ENCODE measurements at regions not wholly inside any gene's neighbourhood (a gene's known extent, or its start where the extent isn't known, plus 50 kb on each side); places are given as distances from the start of the nearest gene placed in this dataset.
"Not testable (repeated sequence)": the region's sequence is repeated elsewhere in the genome, so short reads cannot be mapped to it uniquely, and the experiment has no call there.

DNA sequence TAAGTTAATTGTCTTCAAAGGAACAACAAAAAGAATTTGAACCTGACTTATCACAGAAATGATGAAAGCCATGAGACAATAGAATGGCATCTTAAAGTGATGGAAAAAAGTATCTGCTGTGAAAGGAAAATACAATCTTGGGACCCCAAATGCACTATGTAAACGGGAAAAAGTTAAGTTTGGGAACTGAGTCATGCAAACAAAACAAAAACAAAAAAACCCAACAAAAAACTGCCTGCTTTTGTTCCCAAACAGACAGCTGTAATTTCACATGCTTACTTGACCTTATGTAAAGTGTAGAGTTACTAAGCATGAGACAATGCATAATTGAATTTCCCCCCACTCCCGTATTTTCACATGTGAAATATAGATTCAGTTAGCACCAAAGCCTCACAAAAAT is 122.1 kb upstream of the RBMS1 start:
- peaks cover 5% of the 10 kb centered on the region for H3K4me1 Mint-ChIP-seq (ENCODE audit: low read depth)
- no peak overlapping the region for H3K4me3 Mint-ChIP-seq (ENCODE audit: unreplicated experiment)
- TF ChIP-seq, protein P1, sequence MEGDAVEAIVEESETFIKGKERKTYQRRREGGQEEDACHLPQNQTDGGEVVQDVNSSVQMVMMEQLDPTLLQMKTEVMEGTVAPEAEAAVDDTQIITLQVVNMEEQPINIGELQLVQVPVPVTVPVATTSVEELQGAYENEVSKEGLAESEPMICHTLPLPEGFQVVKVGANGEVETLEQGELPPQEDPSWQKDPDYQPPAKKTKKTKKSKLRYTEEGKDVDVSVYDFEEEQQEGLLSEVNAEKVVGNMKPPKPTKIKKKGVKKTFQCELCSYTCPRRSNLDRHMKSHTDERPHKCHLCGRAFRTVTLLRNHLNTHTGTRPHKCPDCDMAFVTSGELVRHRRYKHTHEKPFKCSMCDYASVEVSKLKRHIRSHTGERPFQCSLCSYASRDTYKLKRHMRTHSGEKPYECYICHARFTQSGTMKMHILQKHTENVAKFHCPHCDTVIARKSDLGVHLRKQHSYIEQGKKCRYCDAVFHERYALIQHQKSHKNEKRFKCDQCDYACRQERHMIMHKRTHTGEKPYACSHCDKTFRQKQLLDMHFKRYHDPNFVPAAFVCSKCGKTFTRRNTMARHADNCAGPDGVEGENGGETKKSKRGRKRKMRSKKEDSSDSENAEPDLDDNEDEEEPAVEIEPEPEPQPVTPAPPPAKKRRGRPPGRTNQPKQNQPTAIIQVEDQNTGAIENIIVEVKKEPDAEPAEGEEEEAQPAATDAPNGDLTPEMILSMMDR (IDR thresholded peaks at IDR 0.05): no peak
- no peaks in the 10 kb centered on the region for H3K27me3 Mint-ChIP-seq (ENCODE audit: low read depth)
- no peak overlapping the region for H3K27ac Mint-ChIP-seq (ENCODE audit: unreplicated experiment)
- no peak for DNase-seq (ENCODE audit: low spot score)
- peaks cover 6% of the 10 kb centered on the region for H3K36me3 Mint-ChIP-seq (ENCODE audit: low read depth)
- H3K9me3 Mint-ChIP-seq (ENCODE audit: low read depth): peaks cover 20% of the 10 kb centered on the region

DNA sequence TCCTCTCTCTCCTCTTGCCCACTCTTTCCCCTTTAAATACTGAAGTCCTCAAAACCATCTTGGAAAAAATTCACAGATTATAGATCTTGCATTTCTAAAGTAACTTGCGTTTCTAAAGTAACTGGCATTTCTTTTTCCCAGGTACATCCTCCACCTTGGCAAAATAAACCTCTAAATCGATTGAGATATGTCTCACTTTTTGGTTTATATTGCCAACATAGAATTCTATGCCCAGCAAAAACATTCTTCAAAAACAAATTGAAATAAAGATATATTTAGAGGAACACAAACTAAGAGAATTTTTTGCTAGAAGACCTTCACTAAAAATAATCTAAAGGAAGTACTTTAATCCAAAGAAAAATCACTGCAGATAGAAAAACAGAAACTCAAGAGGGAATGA is 122.5 kb upstream of the RBMS1 start:
- H3K27ac Mint-ChIP-seq (ENCODE audit: unreplicated experiment): no peak overlapping the region

DNA sequence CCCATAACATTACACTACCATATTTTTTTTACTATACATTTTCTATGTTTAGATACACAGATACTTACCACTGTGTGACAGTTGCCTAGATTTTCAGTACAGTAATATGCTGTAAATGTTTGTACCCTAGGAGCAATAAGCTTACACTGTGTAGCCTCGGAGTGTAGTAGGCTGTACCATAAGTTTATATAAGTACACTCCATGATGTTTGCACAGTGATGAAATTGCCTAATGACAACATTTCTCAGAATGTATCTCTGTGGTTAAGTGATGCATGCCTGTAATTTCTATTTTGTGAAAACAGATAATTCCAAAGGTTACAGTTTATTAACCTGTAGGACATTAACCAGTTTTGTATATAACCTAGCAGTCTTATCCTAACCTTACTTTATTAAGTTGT is 128.1 kb upstream of the RBMS1 start:
- Mint-ChIP-seq H3K27ac (ENCODE audit: unreplicated experiment) (no peak overlapping the region), H3K27me3 (ENCODE audit: low read depth) (no peaks in the 10 kb centered on the region), H3K4me3 (ENCODE audit: unreplicated experiment) (no peak overlapping the region), H3K9me3 (ENCODE audit: low read depth) (peaks cover 19% of the 10 kb centered on the region), H3K4me1 (ENCODE audit: low read depth) (no peaks in the 10 kb centered on the region), H3K36me3 (ENCODE audit: low read depth) (peaks cover 5% of the 10 kb centered on the region)
- TF ChIP-seq, protein P1 (IDR thresholded peaks at IDR 0.05): no peak
- DNase-seq (ENCODE audit: low spot score): no peak

More for the DNA sequence above, 122.5 kb upstream of the RBMS1 start:
- Mint-ChIP-seq H3K36me3 (ENCODE audit: low read depth) (peaks cover 6% of the 10 kb centered on the region), H3K4me1 (ENCODE audit: low read depth) (peaks cover 5% of the 10 kb centered on the region), H3K9me3 (ENCODE audit: low read depth) (peaks cover 20% of the 10 kb centered on the region), H3K27me3 (ENCODE audit: low read depth) (no peaks in the 10 kb centered on the region), H3K4me3 (ENCODE audit: unreplicated experiment) (no peak overlapping the region)
- DNase-seq (ENCODE audit: low spot score): no peak
- TF ChIP-seq, protein P1 (IDR thresholded peaks at IDR 0.05): no peak

DNA sequence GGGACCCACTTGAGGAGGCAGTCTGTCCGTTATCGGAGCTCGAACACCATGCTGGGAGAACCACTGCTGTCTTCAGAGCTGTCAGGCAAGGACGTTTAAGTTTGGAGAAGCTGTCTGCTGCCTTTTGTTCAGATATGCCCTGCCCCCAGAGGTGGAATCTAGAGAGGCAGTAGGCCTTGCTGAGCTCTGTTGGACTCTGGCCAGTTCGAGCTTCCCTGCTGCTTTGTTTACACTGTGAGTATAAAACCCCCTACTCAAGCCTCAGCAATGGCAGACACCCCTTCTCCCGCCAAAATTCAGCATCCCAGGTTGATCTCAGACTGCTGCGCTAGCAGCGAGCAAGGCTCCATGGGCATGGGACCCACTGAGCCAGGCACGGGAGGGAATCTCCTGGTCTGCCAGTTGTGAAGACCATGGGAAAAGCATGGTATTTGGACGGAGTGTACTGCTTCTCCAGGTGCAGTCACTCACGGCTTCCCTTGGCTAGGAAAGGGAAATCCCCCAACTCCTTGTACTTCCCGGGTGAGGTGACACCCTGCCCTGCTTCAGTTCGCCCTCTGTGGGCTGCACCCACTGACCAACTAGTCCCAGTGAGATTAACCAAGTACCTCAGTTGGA is 134.5 kb upstream of the RBMS1 start:
- not testable (repeated sequence) for H3K4me1 Mint-ChIP-seq (ENCODE audit: low read depth); H3K27ac Mint-ChIP-seq (ENCODE audit: unreplicated experiment); H3K4me3 Mint-ChIP-seq (ENCODE audit: unreplicated experiment); DNase-seq (ENCODE audit: low spot score); H3K27me3 Mint-ChIP-seq (ENCODE audit: low read depth); H3K36me3 Mint-ChIP-seq (ENCODE audit: low read depth)
- H3K9me3 Mint-ChIP-seq (ENCODE audit: low read depth): peaks cover 14% of the 10 kb centered on the region

DNA sequence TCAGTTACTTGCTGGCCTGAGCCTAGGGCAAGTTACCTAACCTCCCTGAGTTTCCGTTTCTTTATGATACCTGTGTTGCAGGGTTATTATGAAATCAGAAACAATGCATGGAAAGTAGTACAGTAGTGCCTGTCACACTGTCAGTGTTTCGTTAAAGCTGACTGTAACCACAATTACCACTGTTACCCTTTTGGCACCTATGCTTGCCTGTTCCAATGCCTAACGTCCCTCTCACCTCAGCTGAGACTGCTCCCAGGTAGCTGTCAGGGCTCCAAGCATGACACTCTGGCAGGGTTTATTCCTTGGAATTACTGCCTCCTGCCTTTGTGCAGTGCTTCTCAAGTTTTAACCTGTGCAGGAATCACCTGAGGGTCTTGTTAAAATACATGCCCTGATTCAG is 135.2 kb upstream of the RBMS1 start:
- Mint-ChIP-seq H3K36me3 (ENCODE audit: low read depth) (peaks cover 5% of the 10 kb centered on the region), H3K4me1 (ENCODE audit: low read depth) (peaks cover 8% of the 10 kb centered on the region), H3K27me3 (ENCODE audit: low read depth) (no peaks in the 10 kb centered on the region), H3K4me3 (ENCODE audit: unreplicated experiment) (no peak overlapping the region), H3K27ac (ENCODE audit: unreplicated experiment) (no peak overlapping the region), H3K9me3 (ENCODE audit: low read depth) (peaks cover 8% of the 10 kb centered on the region)
- TF ChIP-seq, protein P1 (IDR thresholded peaks at IDR 0.05): no peak
- DNase-seq (ENCODE audit: low spot score): no peak
